ENCODE measurements at regions not wholly inside any gene's neighbourhood (a gene's known extent, or its start where the extent isn't known, plus 50 kb on each side); places are given as distances from the start of the nearest gene placed in this dataset.
"Not testable (repeated sequence)": the region's sequence is repeated elsewhere in the genome, so short reads cannot be mapped to it uniquely, and the experiment has no call there.

- in situ Hi-C loops (cut with MboI; ENCODE audit: low pct_unique_long_range_greater_than_20kb in 2 of 9, low sequenced_read_pairs in 9 of 9, unreplicated experiment in 9 of 9), result no loop called here
- no peak for ATAC-seq (replicated peaks in 6 of 8)
- Histone ChIP-seq H3K4me3 (no peak overlapping the region), H3K4me1 (replicated peaks in 1 of 2) (no peaks in the 10 kb centered on the region), H3K27ac (no peak overlapping the region)
- WGBS, 10 experiments, result 0 to 93% (median 64%) methylated on average over 1 to 5 of the region's 5 CpGs; no CpG with 5 or more reads in 2 of the 10 experiments
These were observed 58.8 kb downstream of the PPP4R3C start for GRCh38 chrX:27404366-27404765.

GRCh38 chrX:27399146-27399456, 64.0 kb downstream of the PPP4R3C start:
- H3K27ac ChIP-seq, result no peak overlapping the region
- in situ Hi-C loops (cut with MboI; ENCODE audit: low pct_unique_long_range_greater_than_20kb in 2 of 9, low sequenced_read_pairs in 9 of 9, unreplicated experiment in 9 of 9), result no loop called here
- no peaks in the 10 kb centered on the region for H3K4me1 ChIP-seq (replicated peaks in 1 of 2)
- no peak overlapping the region for H3K4me3 ChIP-seq
- no peak for ATAC-seq (replicated peaks in 6 of 8)

GRCh38 chrX:27391623-27392022, 71.5 kb downstream of the PPP4R3C start:
- in situ Hi-C loops (cut with MboI; ENCODE audit: low pct_unique_long_range_greater_than_20kb in 2 of 9, low sequenced_read_pairs in 9 of 9, unreplicated experiment in 9 of 9), result no loop called here
- peak in 4 of 8 experiments; percentile 18 to 74 (median 44) for ATAC-seq (replicated peaks in 6 of 8)
- H3K4me3 ChIP-seq, result no peak overlapping the region
- WGBS, 10 experiments, result 14 to 100% (median 38%) methylated on average over 1 to 4 of the region's 4 CpGs; no CpG with 5 or more reads in 4 of the 10 experiments
- H3K27ac ChIP-seq, result no peak overlapping the region
- H3K4me1 ChIP-seq (replicated peaks in 1 of 2), result no peaks in the 10 kb centered on the region

- H3K4me1 ChIP-seq (replicated peaks in 1 of 2), result no peaks in the 10 kb centered on the region
- WGBS, 10 experiments, result 73% methylated on average over 11 of the region's 11 CpGs; no CpG with 5 or more reads in 9 of the 10 experiments
- H3K27ac ChIP-seq, result no peak overlapping the region
- H3K4me3 ChIP-seq, result no peak overlapping the region
- in situ Hi-C loops (cut with MboI; ENCODE audit: low pct_unique_long_range_greater_than_20kb in 2 of 9, low sequenced_read_pairs in 9 of 9, unreplicated experiment in 9 of 9), result no loop called here
- no peak for ATAC-seq (replicated peaks in 6 of 8)
These were observed 81.7 kb downstream of the PPP4R3C start for GRCh38 chrX:27381419-27381818.

- ATAC-seq (replicated peaks in 6 of 8), result no peak
- 58% methylated on average over 2 of the region's 12 CpGs; no CpG with 5 or more reads in 9 of the 10 experiments for WGBS, 10 experiments
These were observed 82.8 kb downstream of the PPP4R3C start for GRCh38 chrX:27380163-27380845.

GRCh38 chrX:27354021-27354420, 109.1 kb downstream of the PPP4R3C start:
- Histone ChIP-seq H3K4me3 (no peak overlapping the region), H3K4me1 (replicated peaks in 1 of 2) (no peaks in the 10 kb centered on the region), H3K27ac (no peak overlapping the region)
- WGBS, 10 experiments, result 0 to 100% (median 80%) methylated on average over 1 to 3 of the region's 3 CpGs; no CpG with 5 or more reads in 3 of the 10 experiments
- no peak for ATAC-seq (replicated peaks in 6 of 8)
- in situ Hi-C loops (cut with MboI; ENCODE audit: low pct_unique_long_range_greater_than_20kb in 2 of 9, low sequenced_read_pairs in 9 of 9, unreplicated experiment in 9 of 9), result no loop called here

More at GRCh38 chrX:27380163-27380845, 82.8 kb downstream of the PPP4R3C start:
- in situ Hi-C loops (cut with MboI; ENCODE audit: low pct_unique_long_range_greater_than_20kb in 2 of 9, low sequenced_read_pairs in 9 of 9, unreplicated experiment in 9 of 9), result no loop called here
- Histone ChIP-seq H3K4me1 (replicated peaks in 1 of 2) (no peaks in the 10 kb centered on the region), H3K4me3 (no peak overlapping the region), H3K27ac (no peak overlapping the region)

GRCh38 chrX:27350476-27350875, 112.7 kb downstream of the PPP4R3C start:
- no peak for ATAC-seq (replicated peaks in 6 of 8)
- Histone ChIP-seq H3K27ac (no peak overlapping the region), H3K4me1 (replicated peaks in 1 of 2) (no peaks in the 10 kb centered on the region), H3K4me3 (no peak overlapping the region)
- in situ Hi-C loops (cut with MboI; ENCODE audit: low pct_unique_long_range_greater_than_20kb in 2 of 9, low sequenced_read_pairs in 9 of 9, unreplicated experiment in 9 of 9), result no loop called here
- 10 to 93% (median 36%) methylated on average over 1 to 6 of the region's 6 CpGs; no CpG with 5 or more reads in 3 of the 10 experiments for WGBS, 10 experiments

GRCh38 chrX:27336466-27337091, 126.6 kb downstream of the PPP4R3C start:
- Histone ChIP-seq H3K27ac (no peak overlapping the region), H3K4me1 (replicated peaks in 1 of 2) (no peaks in the 10 kb centered on the region), H3K4me3 (no peak overlapping the region)
- 0 to 75% (median 24%) methylated on average over 1 to 9 of the region's 9 CpGs; no CpG with 5 or more reads in 2 of the 10 experiments for WGBS, 10 experiments
- in situ Hi-C loops (cut with MboI; ENCODE audit: low pct_unique_long_range_greater_than_20kb in 2 of 9, low sequenced_read_pairs in 9 of 9, unreplicated experiment in 9 of 9), result no loop called here
- ATAC-seq (replicated peaks in 6 of 8), result no peak

- in situ Hi-C loops (cut with MboI; ENCODE audit: low pct_unique_long_range_greater_than_20kb in 2 of 9, low sequenced_read_pairs in 9 of 9, unreplicated experiment in 9 of 9), result no loop called here
- no peak for ATAC-seq (replicated peaks in 6 of 8)
- H3K27ac ChIP-seq, result no peak overlapping the region
- H3K4me3 ChIP-seq, result no peak overlapping the region
- 0 to 50% methylated on average over 1 of the region's 1 CpG; no CpG with 5 or more reads in 8 of the 10 experiments for WGBS, 10 experiments
- no peaks in the 10 kb centered on the region for H3K4me1 ChIP-seq (replicated peaks in 1 of 2)
These were observed 141.5 kb downstream of the PPP4R3C start for GRCh38 chrX:27321632-27322031.

GRCh38 chrX:27309406-27309805, 153.7 kb downstream of the PPP4R3C start:
- no peak for ATAC-seq (replicated peaks in 6 of 8)
- in situ Hi-C loops (cut with MboI; ENCODE audit: low pct_unique_long_range_greater_than_20kb in 2 of 9, low sequenced_read_pairs in 9 of 9, unreplicated experiment in 9 of 9), result no loop called here
- Histone ChIP-seq H3K4me3 (no peak overlapping the region), H3K4me1 (replicated peaks in 1 of 2) (no peaks in the 10 kb centered on the region), H3K27ac (no peak overlapping the region)

GRCh38 chrX:27307546-27307945, 155.6 kb downstream of the PPP4R3C start:
- H3K4me3 ChIP-seq, result no peak overlapping the region
- no peak overlapping the region for H3K27ac ChIP-seq
- no peaks in the 10 kb centered on the region for H3K4me1 ChIP-seq (replicated peaks in 1 of 2)
- WGBS, 10 experiments, result 0 to 17% methylated on average over 1 of the region's 1 CpG; no CpG with 5 or more reads in 8 of the 10 experiments
- ATAC-seq (replicated peaks in 6 of 8), result no peak
- in situ Hi-C loops (cut with MboI; ENCODE audit: low pct_unique_long_range_greater_than_20kb in 2 of 9, low sequenced_read_pairs in 9 of 9, unreplicated experiment in 9 of 9), result no loop called here

- H3K4me1 ChIP-seq (replicated peaks in 1 of 2); H3K4me3 ChIP-seq; ATAC-seq (replicated peaks in 6 of 8); in situ Hi-C loops (cut with MboI; ENCODE audit: low pct_unique_long_range_greater_than_20kb in 2 of 9, low sequenced_read_pairs in 9 of 9, unreplicated experiment in 9 of 9); H3K27ac ChIP-seq: not testable (repeated sequence)
- WGBS, 10 experiments, result 0 to 80% (median 20%) methylated on average over 1 to 6 of the region's 6 CpGs; no CpG with 5 or more reads in 5 of the 10 experiments
These were observed 170.6 kb downstream of the PPP4R3C start for GRCh38 chrX:27292552-27292951.

- H3K4me1 ChIP-seq (replicated peaks in 1 of 2), result no peaks in the 10 kb centered on the region
- in situ Hi-C loops (cut with MboI; ENCODE audit: low pct_unique_long_range_greater_than_20kb in 2 of 9, low sequenced_read_pairs in 9 of 9, unreplicated experiment in 9 of 9), result no loop called here
- 0 to 67% (median 67%) methylated on average over 1 to 3 of the region's 5 CpGs; no CpG with 5 or more reads in 7 of the 10 experiments for WGBS, 10 experiments
- no peak overlapping the region for H3K27ac ChIP-seq
- no peak for ATAC-seq (replicated peaks in 6 of 8)
- no peak overlapping the region for H3K4me3 ChIP-seq
These were observed 186.4 kb downstream of the PPP4R3C start for GRCh38 chrX:27276751-27277150.

- no peak overlapping the region for H3K4me3 ChIP-seq
- H3K27ac ChIP-seq, result no peak overlapping the region
- no peak for ATAC-seq (replicated peaks in 6 of 8)
- in situ Hi-C loops (cut with MboI; ENCODE audit: low pct_unique_long_range_greater_than_20kb in 2 of 9, low sequenced_read_pairs in 9 of 9, unreplicated experiment in 9 of 9), result no loop called here
- H3K4me1 ChIP-seq (replicated peaks in 1 of 2), result no peaks in the 10 kb centered on the region
These were observed 208.5 kb downstream of the PPP4R3C start for GRCh38 chrX:27254656-27255055.
